ENCODE measurements at regions not wholly inside any gene's neighbourhood (a gene's known extent, or its start where the extent isn't known, plus 50 kb on each side); places are given as distances from the start of the nearest gene placed in this dataset.

DNA sequence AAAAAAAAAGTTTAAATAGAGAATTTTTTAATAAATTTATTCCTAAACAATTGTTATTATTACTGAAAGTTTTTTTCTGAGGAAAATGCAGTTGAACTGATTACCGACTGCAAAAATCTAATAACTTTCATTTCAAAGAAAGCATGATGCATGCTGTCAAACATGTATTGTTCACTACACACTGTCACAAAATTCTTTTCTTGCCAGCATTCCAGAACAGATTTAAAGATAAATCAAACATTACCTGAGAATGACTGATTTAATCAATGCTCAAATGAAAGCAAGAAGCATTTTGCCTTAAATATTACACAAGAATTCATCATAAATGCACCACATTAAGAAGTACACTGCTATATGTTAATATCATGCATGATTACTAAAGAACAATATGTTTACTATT is 588.3 kb downstream of the SLC16A7 start:
- TF ChIP-seq, protein P1, sequence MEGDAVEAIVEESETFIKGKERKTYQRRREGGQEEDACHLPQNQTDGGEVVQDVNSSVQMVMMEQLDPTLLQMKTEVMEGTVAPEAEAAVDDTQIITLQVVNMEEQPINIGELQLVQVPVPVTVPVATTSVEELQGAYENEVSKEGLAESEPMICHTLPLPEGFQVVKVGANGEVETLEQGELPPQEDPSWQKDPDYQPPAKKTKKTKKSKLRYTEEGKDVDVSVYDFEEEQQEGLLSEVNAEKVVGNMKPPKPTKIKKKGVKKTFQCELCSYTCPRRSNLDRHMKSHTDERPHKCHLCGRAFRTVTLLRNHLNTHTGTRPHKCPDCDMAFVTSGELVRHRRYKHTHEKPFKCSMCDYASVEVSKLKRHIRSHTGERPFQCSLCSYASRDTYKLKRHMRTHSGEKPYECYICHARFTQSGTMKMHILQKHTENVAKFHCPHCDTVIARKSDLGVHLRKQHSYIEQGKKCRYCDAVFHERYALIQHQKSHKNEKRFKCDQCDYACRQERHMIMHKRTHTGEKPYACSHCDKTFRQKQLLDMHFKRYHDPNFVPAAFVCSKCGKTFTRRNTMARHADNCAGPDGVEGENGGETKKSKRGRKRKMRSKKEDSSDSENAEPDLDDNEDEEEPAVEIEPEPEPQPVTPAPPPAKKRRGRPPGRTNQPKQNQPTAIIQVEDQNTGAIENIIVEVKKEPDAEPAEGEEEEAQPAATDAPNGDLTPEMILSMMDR (conservative IDR thresholded peaks at IDR 0.05; ENCODE audit: low read length): no peak
- DNase-seq (ENCODE audit: low read depth): no peak
- no peak overlapping the region for H3K4me3 ChIP-seq (ENCODE audit: low read length)

DNA sequence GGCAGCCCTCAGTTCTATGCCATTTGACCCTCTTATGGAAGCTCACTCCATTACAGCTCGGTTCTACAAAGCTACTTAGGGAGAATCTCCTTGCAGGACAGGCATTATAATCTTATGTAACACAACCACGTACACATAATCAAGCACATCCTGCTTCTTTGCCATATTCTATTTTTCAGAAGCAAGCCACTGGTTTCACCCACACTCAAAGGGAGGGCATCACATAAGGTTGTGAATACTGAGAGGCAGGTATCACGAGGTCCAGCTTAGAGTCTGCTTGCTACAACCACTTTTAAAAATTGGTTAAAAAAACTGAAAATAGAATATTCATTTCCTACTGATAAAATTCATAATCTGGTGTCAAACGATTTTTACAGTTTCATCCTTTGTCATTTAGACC is 589.2 kb downstream of the SLC16A7 start:
- no peak for DNase-seq (ENCODE audit: low read depth)
- H3K4me3 ChIP-seq (ENCODE audit: low read length): no peak overlapping the region
- TF ChIP-seq, protein P1 (conservative IDR thresholded peaks at IDR 0.05; ENCODE audit: low read length): no peak

DNA sequence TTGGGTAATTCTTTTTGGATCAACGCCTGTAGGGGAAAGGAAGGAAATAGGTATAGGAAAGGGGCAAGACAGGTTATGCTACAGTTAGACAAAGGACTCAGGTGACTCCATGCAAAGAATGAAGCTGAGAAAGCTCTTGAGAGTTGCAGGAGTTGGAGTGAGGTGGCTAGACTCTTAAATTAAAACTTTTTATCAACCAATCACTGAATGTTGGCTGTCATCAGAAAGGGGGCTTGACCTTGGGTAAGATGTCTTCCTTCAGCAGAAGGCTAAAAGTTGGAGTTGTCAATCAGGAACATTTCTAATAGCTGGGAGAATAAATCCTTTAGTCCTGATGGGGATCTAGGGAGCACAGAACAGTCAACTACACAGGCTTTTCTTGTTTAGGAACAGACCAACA is 595.4 kb downstream of the SLC16A7 start:
- TF ChIP-seq, protein P1 (conservative IDR thresholded peaks at IDR 0.05; ENCODE audit: low read length): no peak
- no peak for DNase-seq (ENCODE audit: low read depth)
- no peak overlapping the region for H3K4me3 ChIP-seq (ENCODE audit: low read length)

DNA sequence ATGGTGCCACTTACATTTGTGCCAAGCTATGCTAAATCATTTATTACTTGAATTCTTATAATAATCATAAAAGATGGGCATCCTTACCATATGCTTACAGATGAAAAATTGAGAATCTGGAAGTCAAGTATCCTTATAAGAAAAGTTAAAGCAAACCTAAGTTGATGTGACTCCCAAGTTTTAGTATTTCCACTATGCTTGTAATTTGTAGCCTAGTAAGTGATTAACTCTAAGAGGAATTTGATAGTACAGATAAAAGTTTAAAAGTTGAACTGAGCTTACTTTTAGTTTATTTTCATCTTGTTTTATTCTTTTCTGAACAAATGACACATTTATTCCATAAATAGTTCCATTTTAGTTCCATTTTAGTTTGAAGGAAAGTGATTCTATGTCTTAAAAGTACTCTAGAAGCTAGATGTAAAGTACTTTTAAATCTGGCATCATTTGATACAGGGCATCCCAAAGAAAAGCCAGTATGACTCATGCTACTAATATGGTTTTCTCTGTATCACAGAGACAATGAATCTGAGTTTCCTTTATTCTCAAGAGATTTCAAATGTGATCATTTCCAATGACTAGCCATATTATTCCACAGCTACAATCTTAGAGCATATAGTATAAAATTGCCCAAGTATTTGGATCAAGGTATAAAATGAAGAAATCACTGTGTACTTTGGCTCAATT is 596.0 kb downstream of the SLC16A7 start:
- no peak overlapping the region for H3K4me3 ChIP-seq (ENCODE audit: low read length)
- TF ChIP-seq, protein P1 (conservative IDR thresholded peaks at IDR 0.05; ENCODE audit: low read length): no peak
- peak; percentile 41 for DNase-seq (ENCODE audit: low read depth)

DNA sequence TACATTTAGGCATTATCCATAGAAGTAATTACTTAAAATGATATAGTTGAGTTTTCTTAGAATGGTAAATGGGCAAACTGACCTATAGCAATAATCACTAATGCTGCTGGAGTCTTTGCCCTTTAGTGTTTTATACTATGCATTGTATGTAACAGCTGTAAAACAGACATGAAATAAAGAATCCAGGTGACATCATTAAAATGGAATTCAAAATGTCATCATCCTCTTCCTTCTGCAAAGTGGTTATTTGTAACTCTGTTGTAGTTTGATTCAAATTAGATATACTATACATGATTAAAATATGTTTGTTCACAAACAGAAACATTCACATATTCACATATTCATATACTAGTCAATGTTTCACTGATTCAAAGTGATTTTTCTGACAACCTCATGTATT is 598.8 kb downstream of the SLC16A7 start:
- TF ChIP-seq, protein P1 (conservative IDR thresholded peaks at IDR 0.05; ENCODE audit: low read length): no peak
- DNase-seq (ENCODE audit: low read depth): peak; percentile 46

DNA sequence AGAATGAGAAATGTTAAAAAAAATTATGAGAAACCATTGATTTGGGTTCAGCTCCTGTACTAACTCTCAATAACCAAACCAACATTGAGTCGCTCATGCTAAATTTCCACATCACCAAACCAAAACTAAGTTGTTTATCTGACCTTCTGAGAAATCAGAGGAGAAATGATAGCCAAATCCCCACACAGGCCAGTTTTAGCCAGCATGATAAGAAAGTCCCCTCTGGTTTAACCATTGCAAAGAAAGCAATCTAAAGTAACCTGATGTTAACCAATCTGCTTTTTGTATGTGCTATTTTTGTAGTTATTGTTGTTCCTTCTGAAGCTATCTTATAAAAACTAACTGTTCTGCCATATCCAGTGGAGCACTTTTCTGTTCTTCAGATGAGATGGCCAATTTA is 599.7 kb downstream of the SLC16A7 start:
- TF ChIP-seq, protein P1 (conservative IDR thresholded peaks at IDR 0.05; ENCODE audit: low read length): no peak
- H3K4me3 ChIP-seq (ENCODE audit: low read length): no peak overlapping the region
- DNase-seq (ENCODE audit: low read depth): no peak

More for the DNA sequence above, 598.8 kb downstream of the SLC16A7 start:
- no peak overlapping the region for H3K4me3 ChIP-seq (ENCODE audit: low read length)

DNA sequence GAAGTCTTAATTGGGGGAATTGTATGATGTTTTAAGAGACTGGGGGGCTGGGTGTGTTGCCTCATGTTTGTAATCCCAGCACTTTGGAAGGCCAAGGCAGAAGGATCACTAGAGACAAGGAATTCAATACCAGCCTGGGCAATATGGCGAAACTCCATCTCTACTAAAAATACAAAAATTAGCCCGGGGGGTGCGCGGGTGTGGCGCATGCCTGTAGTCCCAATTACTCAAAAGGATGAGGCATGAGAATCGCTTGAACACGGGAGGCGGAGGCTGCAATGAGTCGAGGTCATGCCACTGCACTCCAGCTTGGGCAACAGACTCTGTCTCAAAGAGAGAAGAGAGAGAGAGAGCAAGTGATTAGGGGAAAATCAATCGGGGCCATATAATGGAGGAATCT is 600.5 kb downstream of the SLC16A7 start:
- TF ChIP-seq, protein P1 (conservative IDR thresholded peaks at IDR 0.05; ENCODE audit: low read length): no peak
- no peak for DNase-seq (ENCODE audit: low read depth)
- H3K4me3 ChIP-seq (ENCODE audit: low read length): no peak overlapping the region
